ENCODE measurements at regions not wholly inside any gene's neighbourhood (a gene's known extent, or its start where the extent isn't known, plus 50 kb on each side); places are given as distances from the start of the nearest gene placed in this dataset.

GRCh38 chr6:168183613-168183970, 104.6 kb upstream of the FRMD1 start:
- Histone ChIP-seq H3K9me3 (no peaks in the 10 kb centered on the region), H3K27me3 (no peaks in the 10 kb centered on the region), H3K4me3 (no peak overlapping the region), H3K4me1 (no peaks in the 10 kb centered on the region), H3K36me3 (ENCODE audit: low read depth, missing control alignments) (no peaks in the 10 kb centered on the region), H3K27ac (no peak overlapping the region)
- intact Hi-C loops (cut with DNase I; ENCODE audit: low total_unique reads): no loop called here
- TF ChIP-seq CTCF (IDR thresholded peaks at IDR 0.05): no peak
- no peak for TF ChIP-seq POLR2A (IDR thresholded peaks at IDR 0.05)
- WGBS, 2 donors: 72 to 78% methylated on average over 6 of the region's 6 CpGs
- no peak for DNase-seq

- intact Hi-C loops (cut with DNase I; ENCODE audit: low total_unique reads): no loop called here
- DNase-seq: no peak
- TF ChIP-seq POLR2A (IDR thresholded peaks at IDR 0.05) (no peak), CTCF (IDR thresholded peaks at IDR 0.05) (no peak)
- no peaks in the 10 kb centered on the region for H3K36me3 ChIP-seq (ENCODE audit: low read depth, missing control alignments)
- H3K27me3 ChIP-seq: no peaks in the 10 kb centered on the region
- no peak overlapping the region for H3K4me3 ChIP-seq
- H3K4me1 ChIP-seq: no peaks in the 10 kb centered on the region
- H3K27ac ChIP-seq: no peak overlapping the region
- 92 to 93% methylated on average over 22 of the region's 22 CpGs for WGBS, 2 donors
- H3K9me3 ChIP-seq: no peaks in the 10 kb centered on the region
Observed at GRCh38 chr6:168182908-168183612, 104.0 kb upstream of the FRMD1 start.

- WGBS, 2 donors: 86 to 93% methylated on average over 8 of the region's 8 CpGs
- Histone ChIP-seq H3K4me1 (no peaks in the 10 kb centered on the region), H3K27ac (no peak overlapping the region), H3K36me3 (ENCODE audit: low read depth, missing control alignments) (no peaks in the 10 kb centered on the region), H3K27me3 (no peaks in the 10 kb centered on the region), H3K9me3 (no peaks in the 10 kb centered on the region), H3K4me3 (no peak overlapping the region)
- TF ChIP-seq POLR2A (IDR thresholded peaks at IDR 0.05) (no peak), CTCF (IDR thresholded peaks at IDR 0.05) (no peak)
- intact Hi-C loops (cut with DNase I; ENCODE audit: low total_unique reads): no loop called here
- no peak for DNase-seq
Observed at GRCh38 chr6:168182366-168182765, 103.4 kb upstream of the FRMD1 start.

- H3K4me3 ChIP-seq: no peak overlapping the region
- no peak overlapping the region for H3K27ac ChIP-seq
- no peaks in the 10 kb centered on the region for H3K9me3 ChIP-seq
- no peaks in the 10 kb centered on the region for H3K27me3 ChIP-seq
- no peaks in the 10 kb centered on the region for H3K4me1 ChIP-seq
- 94% methylated on average over 11 of the region's 11 CpGs for WGBS, 2 donors
- H3K36me3 ChIP-seq (ENCODE audit: low read depth, missing control alignments): no peaks in the 10 kb centered on the region
- no peak for DNase-seq
- no peak for TF ChIP-seq CTCF (IDR thresholded peaks at IDR 0.05)
- TF ChIP-seq POLR2A (IDR thresholded peaks at IDR 0.05): no peak
- intact Hi-C loops (cut with DNase I; ENCODE audit: low total_unique reads): no loop called here
Observed at GRCh38 chr6:168181876-168182275, 102.9 kb upstream of the FRMD1 start.

- Histone ChIP-seq H3K27me3 (no peaks in the 10 kb centered on the region), H3K4me3 (no peak overlapping the region), H3K4me1 (no peaks in the 10 kb centered on the region), H3K9me3 (no peaks in the 10 kb centered on the region), H3K36me3 (ENCODE audit: low read depth, missing control alignments) (no peaks in the 10 kb centered on the region), H3K27ac (no peak overlapping the region)
- WGBS, 2 donors: 85 to 89% methylated on average over 6 of the region's 6 CpGs
- intact Hi-C loops (cut with DNase I; ENCODE audit: low total_unique reads): no loop called here
- TF ChIP-seq CTCF (IDR thresholded peaks at IDR 0.05): no peak
- TF ChIP-seq POLR2A (IDR thresholded peaks at IDR 0.05): no peak
- DNase-seq: no peak
Observed at GRCh38 chr6:168181316-168181715, 102.3 kb upstream of the FRMD1 start.

Measured in testis (tissue), 2 donors.